Brain microvascular endothelial cell (primary cell): ENCODE measurements at regions not wholly inside any gene's neighbourhood (a gene's known extent, or its start where the extent isn't known, plus 50 kb on each side); places are given as distances from the start of the nearest gene placed in this dataset.
"Not testable (repeated sequence)": the region's sequence is repeated elsewhere in the genome, so short reads cannot be mapped to it uniquely, and the experiment has no call there.

Experiments
- DNase-seq: peaks from one replicate; pipeline ENCODE4 v3.0.0-alpha.2; 2020
- H3K27ac ChIP-seq: fragments of 250-450 bp; sonication (Bioruptor Pico); 2 replicates; pipeline ENCODE4 v1.5.1; 2020; ENCODE audit warnings: mild to moderate bottlenecking, moderate library complexity
- H3K27me3 ChIP-seq: fragments of 250-450 bp; sonication (Bioruptor Pico); replicated peaks from 2 replicates; pipeline ENCODE4 v1.5.1; 2020; ENCODE audit warnings: mild to moderate bottlenecking
- H3K36me3 ChIP-seq: fragments of 250-450 bp; sonication (Bioruptor Pico); replicated peaks from 2 replicates; pipeline ENCODE4 v1.5.1; 2020; ENCODE audit warnings: mild to moderate bottlenecking
- H3K4me3 ChIP-seq: 2 replicates; pipeline ENCODE4 v1.5.1; 2011; ENCODE audit warnings: low read depth, mild to moderate bottlenecking, control low read depth, low read length, moderate library complexity
- CTCF ChIP-seq: IDR thresholded peaks from 2 replicates; pipeline ENCODE4 v1.5.1; 2011; ENCODE audit warnings: low read depth, mild to moderate bottlenecking, moderate library complexity, low read length, control low read depth, inconsistent platforms; ENCODE audit errors: missing control alignments
- in situ Hi-C: cut with HindIII; loops from 2 replicates; pipeline ENCODE4 v1.10.0; 2017; ENCODE audit warnings: low sequenced_read_pairs, low pct_ligation_motif_present

- in situ Hi-C loops: no loop called here
- Histone ChIP-seq H3K27me3 (no peaks in the 10 kb centered on the region), H3K4me3 (no peak overlapping the region), H3K27ac (no peak overlapping the region), H3K36me3 (no peaks in the 10 kb centered on the region)
- TF ChIP-seq CTCF: no peak
- no peak for DNase-seq
These were observed 219.5 kb upstream of the GAP43 start for GRCh38 chr3:115403786-115404185.

GRCh38 chr3:115409596-115409995 lies 213.7 kb upstream of the GAP43 start:
- no peak for TF ChIP-seq CTCF

GRCh38 chr3:115414610-115415009 lies 208.7 kb upstream of the GAP43 start:
- in situ Hi-C loops, H3K27ac ChIP-seq, H3K36me3 ChIP-seq, H3K4me3 ChIP-seq, DNase-seq, H3K27me3 ChIP-seq: not testable (repeated sequence)

More at GRCh38 chr3:115409596-115409995, 213.7 kb upstream of the GAP43 start:
- Histone ChIP-seq H3K27ac (no peak overlapping the region), H3K36me3 (no peaks in the 10 kb centered on the region), H3K27me3 (no peaks in the 10 kb centered on the region), H3K4me3 (no peak overlapping the region)
- in situ Hi-C loops: no loop called here
- DNase-seq: no peak

GRCh38 chr3:115415246-115415996 lies 207.9 kb upstream of the GAP43 start:
- no peak for DNase-seq
- H3K27me3 ChIP-seq: no peaks in the 10 kb centered on the region
- in situ Hi-C loops: no loop called here
- no peak overlapping the region for H3K4me3 ChIP-seq
- no peaks in the 10 kb centered on the region for H3K36me3 ChIP-seq
- H3K27ac ChIP-seq: no peak overlapping the region
- TF ChIP-seq CTCF: no peak

- DNase-seq: no peak
- H3K27me3 ChIP-seq: no peaks in the 10 kb centered on the region
- TF ChIP-seq CTCF: no peak
- H3K4me3 ChIP-seq: no peak overlapping the region
- in situ Hi-C loops: no loop called here
- H3K27ac ChIP-seq: no peak overlapping the region
- H3K36me3 ChIP-seq: no peaks in the 10 kb centered on the region
These were observed 204.7 kb upstream of the GAP43 start for GRCh38 chr3:115418583-115418982.

- no peak for DNase-seq
- Histone ChIP-seq H3K27me3 (no peaks in the 10 kb centered on the region), H3K36me3 (no peaks in the 10 kb centered on the region), H3K4me3 (no peak overlapping the region), H3K27ac (no peak overlapping the region)
- in situ Hi-C loops: no loop called here
- TF ChIP-seq CTCF: no peak
These were observed 203.2 kb upstream of the GAP43 start for GRCh38 chr3:115420086-115420485.
